HG03565 (cell line): ENCODE measurements at regions not wholly inside any gene's neighbourhood (a gene's known extent, or its start where the extent isn't known, plus 50 kb on each side); places are given as distances from the start of the nearest gene placed in this dataset.
"Not testable (repeated sequence)": the region's sequence is repeated elsewhere in the genome, so short reads cannot be mapped to it uniquely, and the experiment has no call there.

ENCODE experiments used
- ATAC-seq: cut with Tn5 transposase; IDR thresholded peaks from one replicate; pipeline ENCODE4 v1.9.1; 2021; ENCODE audit warnings: mild to moderate bottlenecking, moderate library complexity; ENCODE audit not compliant: unreplicated experiment

DNA sequence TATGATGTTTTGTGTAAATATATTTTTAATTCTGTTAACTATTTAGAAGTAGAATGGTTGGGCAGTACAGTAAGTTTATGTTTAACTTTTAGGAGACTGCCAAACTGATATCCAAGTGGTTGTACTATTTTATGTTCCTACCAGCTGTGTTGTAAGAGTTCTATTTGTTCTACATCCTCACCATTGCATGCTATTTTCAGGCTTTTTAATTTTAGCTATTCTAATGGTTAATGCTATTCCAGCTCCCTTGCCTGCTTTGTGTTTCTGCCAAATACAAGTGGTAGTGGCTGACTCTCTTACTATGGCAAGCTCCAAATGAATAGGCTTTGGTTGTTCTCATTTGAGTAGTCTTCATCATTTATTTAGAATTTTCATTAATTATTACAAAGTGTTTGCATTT lies 476.4 kb downstream of the KIF4B start:
- ATAC-seq = no peak

DNA sequence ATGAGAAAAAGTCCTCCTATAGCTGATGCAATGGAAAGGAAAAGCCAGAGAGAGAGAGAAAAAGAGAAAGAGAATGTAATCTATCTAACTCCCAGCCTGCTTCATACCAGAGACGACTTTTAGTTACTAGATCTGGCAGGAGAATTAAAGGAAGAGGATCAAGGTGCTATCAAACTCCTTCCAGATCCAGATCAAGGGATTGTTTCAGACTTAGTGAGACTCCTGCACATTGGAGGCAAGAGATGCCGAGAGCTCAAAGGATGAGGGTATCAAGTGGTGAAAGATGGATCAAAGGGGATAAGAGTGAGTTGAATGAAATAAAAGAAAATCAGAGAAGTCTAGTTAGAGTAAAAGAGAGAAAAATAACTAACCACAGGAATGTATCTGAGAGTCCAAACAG lies 478.6 kb downstream of the KIF4B start:
- no peak for ATAC-seq

DNA sequence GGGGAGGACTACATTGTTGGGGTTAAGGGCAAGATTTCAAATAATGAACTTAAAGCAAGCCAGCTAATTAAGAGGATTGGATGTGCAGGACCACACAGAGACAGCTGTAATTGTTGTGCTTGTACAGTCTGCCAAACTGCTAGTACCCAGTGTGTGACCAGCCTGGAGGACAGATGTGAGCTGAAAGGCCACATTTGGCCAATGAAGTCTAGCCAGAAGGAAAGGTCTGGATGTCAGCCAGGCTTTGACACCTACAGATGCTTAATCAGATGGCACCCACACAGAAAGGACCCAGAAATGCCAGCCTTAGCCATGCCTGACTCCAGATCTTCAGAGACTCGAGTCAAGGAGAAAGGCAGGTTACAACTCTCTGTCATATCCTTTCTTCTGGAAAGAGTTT lies 491.1 kb downstream of the KIF4B start:
- no peak for ATAC-seq

DNA sequence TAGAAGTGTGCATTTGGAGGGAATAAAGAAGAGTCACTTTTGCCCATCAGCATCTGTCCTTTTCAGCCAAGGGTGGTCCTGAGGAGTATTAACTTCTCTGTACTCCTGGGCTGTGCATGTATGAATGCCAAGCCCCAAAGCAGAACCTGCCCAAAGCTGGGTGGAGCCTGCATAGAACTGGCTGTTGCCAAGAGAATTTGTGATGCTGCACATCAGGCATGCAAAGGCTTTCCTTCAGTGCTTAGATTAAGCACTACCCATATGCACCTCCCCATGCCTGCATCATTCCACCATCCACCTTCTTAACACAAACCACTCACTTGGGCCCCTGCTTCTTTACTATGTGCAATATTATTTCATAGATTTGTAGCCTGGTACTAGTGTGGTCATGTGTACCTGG lies 493.8 kb downstream of the KIF4B start:
- ATAC-seq = no peak

DNA sequence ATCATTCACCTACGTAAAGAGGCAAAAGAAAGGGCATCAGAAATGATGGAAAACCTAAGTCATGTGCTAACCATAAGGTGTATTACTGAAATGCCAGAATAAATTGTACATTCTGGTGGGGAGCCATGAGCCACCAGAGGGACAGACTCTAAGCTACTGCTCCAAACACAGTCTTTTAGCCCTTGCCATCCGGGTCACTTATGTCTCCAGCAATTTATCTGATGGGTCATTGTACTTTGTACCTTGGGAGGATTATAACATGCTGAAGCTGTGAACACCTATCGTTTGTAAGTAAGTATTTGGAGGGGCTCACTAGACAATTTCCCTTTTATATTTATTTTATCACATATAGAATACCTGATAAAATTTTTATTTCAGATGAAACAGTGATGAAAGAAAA lies 495.1 kb downstream of the KIF4B start:
- ATAC-seq = no peak

DNA sequence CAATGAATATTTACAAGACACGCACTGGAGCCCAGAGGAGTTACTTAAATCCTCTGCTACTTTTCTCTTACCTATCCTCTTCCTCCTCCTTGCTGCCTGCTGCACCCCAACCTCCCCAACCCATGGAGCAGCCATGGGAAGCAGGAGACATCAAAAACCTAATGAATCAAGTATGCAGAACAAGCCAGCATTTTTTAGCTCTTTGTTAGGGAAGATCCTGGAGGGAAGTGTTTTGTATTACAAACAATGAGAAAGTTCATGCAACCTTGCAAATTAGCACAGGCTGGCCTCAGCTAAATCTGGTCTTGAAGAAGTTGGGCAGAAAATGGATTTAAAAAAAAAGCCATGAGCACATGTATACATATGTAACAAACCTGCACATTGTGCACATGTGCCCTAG lies 498.8 kb downstream of the KIF4B start:
- ATAC-seq = no peak

DNA sequence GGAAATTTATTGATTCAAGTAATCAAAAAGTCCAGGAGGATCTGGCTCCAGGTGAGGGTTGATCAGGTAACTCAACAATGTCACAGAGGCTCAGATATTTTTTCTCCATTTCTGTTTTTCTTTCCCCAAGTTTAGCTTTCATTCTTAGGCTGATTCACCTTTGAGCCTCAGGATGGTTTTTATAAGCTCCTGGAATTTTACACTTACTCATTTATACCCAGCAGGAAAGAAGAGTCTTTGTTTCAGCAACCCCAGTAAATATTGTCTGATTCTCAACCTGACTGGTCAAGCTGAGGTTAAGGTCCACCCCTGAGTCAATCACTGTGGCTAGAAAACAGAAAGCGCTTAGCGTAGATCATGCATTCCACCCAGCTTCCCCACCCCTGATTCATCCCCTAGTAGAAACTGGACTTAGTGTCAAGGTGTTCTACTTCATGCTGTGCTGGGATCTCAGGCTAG lies 500.6 kb downstream of the KIF4B start:
- ATAC-seq = no peak

DNA sequence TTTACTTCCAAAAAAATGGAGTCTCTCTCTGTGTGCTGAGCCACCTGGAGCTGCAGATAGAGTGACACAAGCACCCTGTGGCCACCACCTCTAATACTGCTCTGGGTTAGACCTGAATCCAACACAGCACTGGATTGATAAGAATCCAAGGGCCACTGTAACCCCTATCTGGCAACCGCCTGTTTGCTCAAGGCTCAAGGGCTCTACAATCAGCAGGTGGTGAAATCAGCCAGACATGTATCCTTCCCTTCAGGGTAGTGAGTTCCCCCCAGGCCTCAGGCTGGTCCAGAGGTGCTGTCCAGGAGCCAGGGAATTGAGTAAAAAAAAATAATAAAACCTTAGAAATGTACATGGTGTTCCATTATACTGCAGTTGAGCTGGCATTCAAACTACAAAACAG lies 509.0 kb downstream of the KIF4B start:
- no peak for ATAC-seq

DNA sequence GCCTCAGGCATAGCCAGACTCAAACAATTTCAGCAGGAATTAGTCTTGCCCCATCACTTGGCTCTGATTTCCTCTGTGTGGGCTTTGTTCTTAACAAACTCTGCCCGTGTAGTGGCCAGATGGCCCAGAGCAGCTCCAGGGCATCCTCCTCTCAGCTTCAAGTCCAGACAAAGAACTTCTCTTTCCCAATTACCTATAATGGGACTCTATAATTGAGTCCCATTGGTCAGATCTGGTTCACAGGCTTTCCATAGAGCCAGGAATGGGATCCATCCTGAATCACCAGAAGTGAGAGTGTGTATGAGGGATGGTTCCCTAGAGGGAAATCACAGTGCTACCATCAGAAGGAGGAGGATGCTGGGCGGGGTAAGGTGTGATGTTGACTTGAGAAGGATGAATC lies 515.8 kb downstream of the KIF4B start:
- no peak for ATAC-seq

DNA sequence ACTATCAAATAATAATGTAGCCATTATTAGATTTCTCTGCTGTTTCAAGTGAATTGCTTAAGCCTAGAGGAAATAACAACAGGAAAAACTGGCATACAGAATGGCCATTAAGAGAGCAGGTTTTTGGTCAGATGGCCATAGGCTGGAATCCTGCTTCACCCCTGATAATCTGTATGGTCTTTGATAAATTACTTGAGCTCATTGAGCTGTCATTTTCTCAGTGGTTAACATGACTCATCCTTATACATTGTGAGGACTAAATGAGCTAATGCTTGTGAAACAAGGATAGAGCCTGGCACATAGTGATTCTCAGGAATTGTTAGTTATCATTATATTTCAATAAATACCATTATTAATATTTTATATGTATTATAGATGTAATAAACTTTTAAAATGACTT lies 516.5 kb downstream of the KIF4B start:
- no peak for ATAC-seq

DNA sequence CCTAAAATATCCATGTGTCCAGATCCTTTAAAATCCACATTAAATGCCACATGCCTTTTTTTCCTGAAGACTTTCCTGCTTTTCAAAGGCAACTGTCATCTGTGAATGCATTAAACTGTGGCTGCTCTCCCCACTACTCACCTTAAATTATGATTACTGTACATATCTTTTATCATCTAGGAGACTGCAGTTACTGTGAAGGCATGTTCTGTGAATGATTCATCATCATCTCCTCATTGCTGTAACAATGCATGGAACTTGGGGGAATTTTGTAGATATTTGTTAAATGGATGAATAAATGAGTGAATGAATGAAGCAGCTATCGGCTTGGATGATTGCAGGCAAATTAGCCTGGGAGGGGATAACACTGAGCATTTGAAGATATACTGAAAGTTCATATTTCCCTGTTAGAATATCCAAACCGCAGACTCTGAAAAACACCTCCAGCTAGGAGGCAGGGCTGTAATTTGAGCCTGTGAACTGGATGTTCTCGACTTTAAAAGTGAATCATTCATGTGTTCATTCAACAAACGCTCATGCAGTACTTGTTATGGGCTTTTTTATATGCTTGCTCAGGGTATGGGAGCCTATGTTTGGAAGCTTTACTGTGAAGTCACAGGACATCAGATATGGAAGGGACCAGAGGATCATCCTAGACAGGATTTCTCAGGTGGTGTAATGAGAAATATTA lies 519.2 kb downstream of the KIF4B start:
- ATAC-seq = no peak

DNA sequence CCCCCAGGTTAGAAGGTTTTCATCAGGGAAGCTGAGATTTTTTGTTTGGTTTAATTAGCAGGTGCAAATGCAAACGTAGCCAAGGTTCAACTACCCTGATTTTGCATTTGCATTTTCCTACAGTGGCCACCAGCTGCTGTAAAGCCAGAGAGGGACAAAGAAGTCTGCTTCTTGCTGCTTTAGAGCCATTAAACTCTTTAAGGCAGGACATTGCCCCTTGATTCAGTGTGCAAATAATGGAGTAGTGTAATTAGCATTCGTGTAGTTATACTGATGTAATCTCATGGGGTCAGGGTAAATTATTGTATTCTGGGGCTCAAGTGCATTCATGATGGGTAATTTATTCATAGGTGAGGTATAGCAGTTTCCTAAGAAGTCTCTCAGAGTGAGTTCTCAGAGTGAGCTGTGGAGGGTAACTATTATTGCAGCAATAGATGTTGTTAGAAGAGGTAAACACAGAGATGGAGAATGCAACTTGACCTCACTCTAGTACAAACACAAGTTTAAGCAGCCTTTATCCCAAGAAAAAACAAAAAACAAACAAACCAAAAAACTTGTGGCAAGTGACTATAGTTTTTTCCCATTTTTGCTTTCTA lies 526.5 kb downstream of the KIF4B start:
- ATAC-seq = no peak

DNA sequence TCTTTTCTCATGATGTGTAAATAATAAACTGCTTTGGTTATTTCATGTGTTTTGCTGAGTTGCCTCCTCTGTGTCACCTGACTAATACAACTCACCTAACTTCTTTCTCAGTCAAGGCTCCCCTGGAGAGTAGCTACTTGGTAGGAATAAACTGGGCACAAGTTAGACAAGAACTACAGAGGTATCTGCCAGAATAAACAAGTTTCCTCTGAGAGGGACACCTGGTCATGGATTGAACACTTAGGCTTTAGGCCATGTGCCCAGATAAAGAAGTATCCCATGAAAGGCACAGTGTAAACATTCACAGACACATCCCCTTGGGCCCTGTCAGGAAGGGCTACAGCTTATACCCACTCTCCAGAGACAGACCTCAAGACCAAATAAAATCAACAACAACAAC lies 532.5 kb downstream of the KIF4B start:
- ATAC-seq = no peak

DNA sequence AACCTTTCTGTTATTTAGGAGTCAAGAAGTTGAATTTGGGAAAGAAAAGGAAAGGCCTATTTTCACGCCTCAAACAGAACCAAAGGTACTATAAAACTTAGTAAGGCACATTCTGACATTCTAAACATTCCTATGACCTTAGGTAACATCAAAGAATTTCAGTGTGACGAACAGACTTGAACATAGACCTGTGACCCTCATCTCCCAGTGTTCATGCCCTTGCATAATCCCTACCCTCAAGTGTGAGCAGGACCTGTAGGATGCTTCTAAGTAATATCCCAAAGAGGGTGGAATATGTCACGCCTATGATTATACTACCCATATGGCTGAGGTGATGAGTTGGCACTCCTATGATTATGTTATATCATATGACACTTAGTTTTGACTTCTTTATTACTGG lies 540.9 kb downstream of the KIF4B start:
- ATAC-seq = no peak

DNA sequence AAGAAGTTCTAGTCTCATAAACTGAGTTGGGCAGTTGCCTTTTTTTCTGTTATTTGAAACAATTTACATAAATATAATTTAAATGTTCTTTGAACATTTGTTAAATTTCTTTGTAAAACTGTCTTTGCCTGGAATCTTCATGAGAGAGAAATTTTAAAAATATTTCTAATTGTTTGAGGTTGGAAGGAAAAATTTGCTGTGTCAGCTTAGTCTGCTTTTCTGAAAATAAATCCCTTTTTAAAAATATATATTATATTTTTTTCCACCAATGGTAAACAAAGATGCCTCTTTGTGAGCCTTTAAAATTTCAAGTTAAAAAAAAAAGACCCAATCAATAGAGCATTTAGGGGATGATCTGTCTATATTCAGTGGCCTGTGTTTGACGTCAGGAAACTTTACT lies 542.7 kb downstream of the KIF4B start:
- no peak for ATAC-seq

DNA sequence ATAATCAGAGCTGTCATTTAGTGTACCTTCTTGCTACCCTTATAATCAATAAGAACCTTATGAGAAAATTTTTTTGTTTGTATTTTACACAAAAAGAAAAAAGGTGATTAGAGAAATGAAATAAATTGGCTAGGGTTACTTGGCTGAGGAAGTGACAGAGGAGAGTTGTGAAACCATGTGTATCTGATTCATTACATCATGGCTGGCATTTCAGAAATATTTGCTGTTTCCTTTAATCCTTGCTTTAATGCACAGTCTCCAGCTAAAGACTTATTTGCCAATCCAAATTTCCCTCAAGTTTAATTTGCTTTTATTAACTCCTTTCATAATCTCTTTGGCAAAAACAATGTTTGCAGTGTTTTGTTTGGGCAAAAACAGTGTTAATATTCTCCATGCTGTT lies 543.1 kb downstream of the KIF4B start:
- no peak for ATAC-seq

DNA sequence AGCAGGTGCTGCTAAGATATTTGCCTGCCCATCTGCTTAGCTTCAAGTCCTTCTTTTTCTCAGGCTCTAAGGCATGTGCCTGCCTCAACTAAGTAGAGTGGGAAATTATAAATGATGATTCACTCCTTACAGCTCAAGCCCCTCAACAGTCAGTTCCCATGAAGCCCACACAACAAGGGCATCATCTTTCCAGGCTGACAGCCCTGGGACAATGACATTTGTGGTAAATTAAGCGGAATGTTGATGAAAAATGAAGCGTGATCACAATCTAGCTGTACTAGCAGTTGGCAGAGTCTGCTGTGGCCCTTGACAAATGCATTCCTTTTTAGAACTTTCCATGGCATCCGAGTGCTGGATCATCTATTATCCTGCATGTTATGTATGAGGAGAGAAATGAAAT lies 548.6 kb downstream of the KIF4B start:
- no peak for ATAC-seq

DNA sequence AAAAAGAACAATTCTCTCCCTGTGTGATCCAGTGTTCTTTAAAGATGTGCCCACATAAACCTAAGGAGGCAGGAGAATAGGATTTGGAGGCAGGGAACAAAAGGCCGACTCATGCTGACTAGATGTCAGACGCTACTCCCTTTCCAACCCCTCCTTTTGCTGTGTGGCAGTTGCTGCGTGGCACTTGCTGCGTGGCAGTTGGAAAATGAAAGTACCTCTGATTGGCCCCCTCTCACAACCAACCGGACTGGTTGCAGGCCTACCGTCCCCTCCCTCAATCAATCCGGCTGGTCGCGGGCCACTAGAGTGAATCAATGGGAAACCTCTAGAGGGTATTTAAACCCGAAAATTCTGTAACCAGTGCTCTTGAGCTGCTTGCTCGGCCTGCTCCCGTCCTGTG lies 551.0 kb downstream of the KIF4B start:
- no peak for ATAC-seq

DNA sequence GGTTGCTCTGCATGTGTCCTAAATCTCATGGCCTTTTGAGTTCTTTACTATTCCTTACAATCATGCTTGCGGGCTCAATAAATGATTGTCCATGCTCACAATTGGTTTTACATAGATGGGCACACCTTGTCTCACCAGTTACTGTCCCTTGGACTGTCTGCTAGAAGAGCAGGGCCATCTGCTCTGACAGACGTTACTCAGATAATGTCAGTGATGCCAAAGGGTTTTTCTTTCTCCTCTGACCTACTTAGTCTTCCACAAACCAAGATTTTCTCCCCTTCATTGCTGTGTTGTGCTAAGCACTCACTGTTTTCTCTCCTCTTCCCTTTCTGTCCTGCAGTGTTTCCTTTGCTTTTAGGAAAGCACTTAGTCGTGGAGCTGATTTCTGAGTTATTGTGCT lies 562.3 kb downstream of the KIF4B start:
- ATAC-seq = no peak

DNA sequence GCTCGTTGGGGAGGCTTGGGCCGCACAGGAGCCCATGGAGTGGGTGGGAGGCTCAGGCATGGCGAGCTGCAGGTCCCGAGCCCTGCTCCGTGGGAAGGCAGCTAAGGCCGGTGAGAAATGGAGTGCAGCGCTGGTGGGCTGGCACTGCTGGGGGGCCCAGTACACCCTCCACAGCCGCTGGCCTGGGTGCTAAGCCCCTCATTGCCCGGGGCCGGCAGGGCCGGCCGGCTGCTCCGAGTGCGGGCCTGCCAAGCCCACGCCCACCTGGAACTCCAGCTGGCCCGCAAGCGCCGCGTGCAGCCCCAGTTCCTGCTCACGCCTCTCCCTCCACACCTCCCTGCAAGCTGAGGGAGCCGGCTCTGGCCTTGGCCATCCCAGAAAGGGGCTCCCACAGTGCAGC lies 573.3 kb downstream of the KIF4B start:
- ATAC-seq = not testable (repeated sequence)

DNA sequence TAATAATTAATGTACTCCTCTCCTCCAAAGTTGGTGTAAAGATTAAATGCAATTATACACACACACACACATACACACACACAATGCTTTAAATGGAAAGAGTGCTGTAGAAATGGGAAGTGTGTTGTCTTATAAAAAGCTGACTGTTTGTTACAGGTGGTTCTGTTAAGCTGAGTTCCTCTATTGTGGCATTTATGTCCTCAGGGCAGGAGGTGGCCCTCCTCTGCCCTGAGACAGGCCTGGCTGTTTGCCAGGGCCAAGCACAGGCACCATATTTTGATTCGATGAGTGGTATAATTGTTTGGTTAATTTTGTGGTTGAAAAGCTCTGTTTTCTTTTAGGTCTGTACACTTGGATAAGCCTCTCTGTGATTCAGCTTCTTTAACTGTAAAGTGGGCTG lies 573.9 kb downstream of the KIF4B start:
- no peak for ATAC-seq

DNA sequence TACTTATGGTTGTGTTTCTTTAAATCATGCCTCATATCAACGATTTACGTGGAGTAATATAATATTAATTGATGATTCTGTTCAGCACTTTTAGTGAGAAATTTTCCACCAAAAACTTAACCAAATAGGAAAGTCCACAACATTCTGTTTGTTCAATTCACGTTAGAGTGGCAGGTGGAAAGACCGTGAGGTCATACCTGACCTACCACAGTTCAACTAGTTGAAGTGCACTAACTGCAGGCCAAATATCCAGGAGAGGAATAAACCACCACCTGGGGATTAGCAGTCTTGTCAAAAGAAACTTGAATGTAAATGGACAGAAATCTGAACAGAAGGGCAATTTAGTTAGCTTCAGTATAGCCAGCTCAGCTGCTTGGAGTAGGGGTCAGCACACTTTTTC lies 577.7 kb downstream of the KIF4B start:
- ATAC-seq = no peak

DNA sequence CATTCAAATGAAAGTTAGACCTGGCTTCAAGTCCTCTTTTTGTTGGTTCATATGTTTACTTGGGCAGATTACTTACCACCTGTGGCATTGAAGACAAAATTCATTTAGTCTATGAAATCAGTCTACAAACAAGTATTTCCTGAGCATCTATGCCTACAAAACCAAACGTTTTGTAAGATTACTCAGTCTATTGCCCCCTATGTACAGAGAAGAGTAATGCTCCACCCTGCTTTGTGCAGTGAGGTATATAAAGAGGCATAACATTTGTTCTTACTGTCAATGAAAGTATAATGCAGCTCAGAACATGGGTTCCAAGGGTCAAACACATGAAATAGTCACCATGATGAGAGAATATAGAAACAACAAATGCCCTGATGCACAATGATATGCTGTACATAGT lies 580.7 kb downstream of the KIF4B start:
- ATAC-seq = no peak
